GM04504 (cell line): ENCODE measurements at regions not wholly inside any gene's neighbourhood (a gene's known extent, or its start where the extent isn't known, plus 50 kb on each side); places are given as distances from the start of the nearest gene placed in this dataset.
A peak's percentile ranks its signal among the peaks of the same experiment; 100 is the strongest.

ENCODE experiments used
- DNase-seq: peaks from one replicate; pipeline ENCODE4 v3.0.0-alpha.2; 2012; ENCODE audit warnings: low read depth

- DNase-seq = no peak
Observed at GRCh38 chr5:96590796-96591195, 71.4 kb upstream of the CAST start.

- DNase-seq = no peak
Observed at GRCh38 chr5:96595300-96596090, 66.7 kb upstream of the CAST start.

DNA sequence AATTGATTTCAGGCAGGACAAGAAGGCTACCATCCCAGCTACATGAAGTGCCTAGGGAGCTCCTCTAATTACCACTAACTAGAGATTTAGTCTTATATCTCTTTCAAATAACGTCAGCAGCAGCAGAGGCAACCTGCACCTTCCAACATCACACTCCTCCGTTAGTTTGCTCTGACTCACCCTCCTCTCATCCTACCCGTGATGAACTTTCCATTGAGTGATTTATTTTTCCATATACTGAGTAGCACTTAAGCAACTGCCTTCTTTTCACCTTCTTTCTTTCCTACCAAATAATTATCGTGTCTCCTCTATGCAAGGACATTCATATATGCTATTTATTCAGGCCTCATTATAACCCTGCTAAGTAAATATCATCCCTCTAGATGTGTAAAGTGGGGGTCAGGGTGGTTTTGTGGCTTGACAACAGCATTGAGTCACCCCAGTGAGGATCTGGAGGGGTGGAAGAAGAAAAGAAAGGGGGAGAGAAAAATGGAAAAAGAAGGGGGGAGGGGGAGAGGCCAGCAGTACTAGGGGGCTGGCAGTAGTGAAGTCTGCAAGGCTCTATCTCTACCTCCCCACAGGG, 64.6 kb upstream of the CAST start:
- no peak for DNase-seq

DNA sequence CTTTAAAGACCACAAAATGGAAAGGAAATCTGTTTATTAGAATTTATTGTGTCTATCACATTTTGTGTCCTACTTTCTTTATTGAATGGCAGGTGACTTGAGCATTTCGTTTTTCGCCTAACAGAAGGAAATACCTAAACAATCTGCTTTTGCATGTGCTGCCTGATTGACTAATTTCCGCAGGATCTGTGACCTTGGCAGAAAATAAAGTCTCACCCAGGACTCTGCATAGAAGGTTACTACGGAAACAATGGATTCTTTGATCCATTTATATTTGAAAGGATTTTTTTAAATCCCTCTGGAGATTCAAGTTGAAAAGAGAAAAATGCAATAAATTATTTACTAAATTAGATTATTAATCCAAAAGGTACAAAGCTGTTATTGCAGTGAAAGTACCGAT, 61.0 kb upstream of the CAST start:
- DNase-seq = no peak

- peak; percentile 53 for DNase-seq
Observed at GRCh38 chr5:96601715-96602244, 60.4 kb upstream of the CAST start.

- no peak for DNase-seq
Observed at GRCh38 chr5:96602776-96603175, 59.4 kb upstream of the CAST start.

DNA sequence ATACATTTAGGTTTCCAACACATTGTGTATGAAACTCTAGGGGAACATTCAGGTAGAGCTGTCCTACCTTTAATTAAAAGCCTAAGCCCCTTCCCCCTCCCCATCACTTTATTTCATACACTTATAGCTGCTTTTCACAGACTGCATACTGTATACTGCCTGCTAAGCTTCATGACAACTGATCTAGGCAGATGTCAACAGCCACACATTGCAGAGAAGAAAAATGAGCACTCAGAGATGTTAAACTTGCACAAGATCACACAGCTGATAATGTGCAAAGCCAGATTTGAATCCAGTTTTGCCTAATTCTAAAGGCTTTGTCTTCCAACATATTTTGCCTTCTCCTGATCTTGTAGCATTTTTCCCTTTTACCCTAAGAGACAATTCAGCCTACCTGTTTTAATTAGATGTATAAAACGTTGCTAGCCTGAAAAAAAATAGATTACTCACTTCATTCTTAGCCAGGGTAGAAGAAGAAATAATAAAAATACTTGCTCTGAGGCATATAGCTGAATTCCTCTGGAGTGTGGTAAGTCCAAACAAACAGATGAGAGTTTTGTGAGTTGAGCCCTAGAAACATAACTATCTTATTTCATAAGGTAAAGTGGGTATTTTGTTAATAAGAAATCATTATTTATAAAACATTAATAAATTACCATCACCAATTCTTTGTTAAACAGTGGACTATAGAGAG, 56.9 kb upstream of the CAST start:
- DNase-seq = no peak

GRCh38 chr5:96609369-96609768, 52.8 kb upstream of the CAST start:
- no peak for DNase-seq

DNA sequence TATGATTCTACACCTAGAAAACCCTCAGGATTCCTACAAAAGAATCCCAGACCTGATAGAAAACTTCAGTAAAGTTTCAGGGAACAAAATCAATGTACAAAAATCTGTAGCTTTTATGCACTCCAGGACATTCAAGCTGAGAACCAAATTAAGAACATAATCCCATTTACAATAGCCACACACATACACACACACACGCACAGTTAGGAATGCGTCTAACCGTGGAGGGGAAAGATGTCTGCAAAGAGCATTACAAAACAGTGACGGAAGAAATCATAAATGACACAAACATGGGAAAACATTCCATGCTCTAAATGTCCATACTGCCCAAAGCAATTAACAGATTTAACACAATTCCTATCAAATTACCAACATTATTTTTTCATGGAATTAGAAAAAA, 51.4 kb upstream of the CAST start:
- no peak for DNase-seq

DNA sequence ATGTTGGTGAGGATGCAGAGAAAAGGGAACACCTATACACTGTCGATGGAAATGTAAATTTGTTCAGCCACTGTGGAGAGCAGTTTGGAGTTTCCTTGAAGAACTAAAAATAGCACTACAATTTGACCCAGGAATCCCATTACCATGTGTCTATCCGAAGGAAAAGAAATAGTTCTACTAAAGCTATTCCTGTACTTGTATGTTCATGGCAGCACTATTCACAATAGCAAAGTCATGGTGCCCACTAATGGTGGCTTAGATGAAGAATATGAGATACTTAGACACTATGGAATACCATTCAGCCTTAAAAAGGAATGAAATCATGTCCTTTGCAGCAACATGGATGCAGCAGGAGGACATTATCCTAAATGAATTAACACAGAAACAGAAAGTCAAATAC, 50.2 kb upstream of the CAST start:
- no peak for DNase-seq
